K562 (cell line): ENCODE measurements at regions not wholly inside any gene's neighbourhood (a gene's known extent, or its start where the extent isn't known, plus 50 kb on each side); places are given as distances from the start of the nearest gene placed in this dataset.
"Not testable (repeated sequence)": the region's sequence is repeated elsewhere in the genome, so short reads cannot be mapped to it uniquely, and the experiment has no call there.

Experiments
- ATAC-seq: fragments of 200-7000 bp; cut with Tn5 transposase; 3 replicates; pipeline ENCODE4 v1.9.1; 2020; ENCODE audit warnings: moderate library complexity
- BruUV-seq: library from RNA; stranded (reverse); fragments of 400-500 nt; replicated peaks from 2 replicates; lab custom pipeline; 2021; lab: Mats Ljungman, UMichigan
- CTCF ChIA-PET: fragments of 300-600 bp; formaldehyde crosslinking; extraction: SDS; loops from one replicate; lab custom pipeline; 2021; ENCODE audit warnings: low intra/inter-chr PET ratio; lab: Yijun Ruan, JAX
- POLR2A ChIA-PET: fragments of 300-600, 350-650 bp; sonication (Branson Sonifier 250); formaldehyde crosslinking; extraction: SDS; loops from one replicate; lab custom pipeline; 2021; ENCODE audit warnings: antibody characterized with exemption, inconsistent platforms; lab: Yijun Ruan, JAX
- DNase-seq, 4 experiments: peaks; one replicate each; pipeline versions ENCODE4 v3.0.0 to v3.0.0-alpha.2; 2011 to 2018; ENCODE audit warnings: low spot score in 3 of 4, mixed read lengths in 3 of 4; ENCODE audit errors: extremely low read depth in 1 of 4
- FAIRE-seq: peaks from 2 replicates; lab custom pipeline; 2011; peaks lifted over from hg19 to GRCh38; lab: Jason Lieb, UNC
- H2AFZ ChIP-seq: 2 replicates; pipeline ENCODE4 v1.6.0; 2011; ENCODE audit warnings: low read depth, low read length, control low read depth, inconsistent platforms
- H3K27ac ChIP-seq: fragments of 200-600 bp; 3 replicates; pipeline ENCODE4 v1.8.0; 2011; ENCODE audit warnings: low read depth, mild to moderate bottlenecking, control low read depth, inconsistent platforms, low read length, moderate library complexity, mixed read lengths; ENCODE audit errors: extremely low read depth
- H3K27me3 ChIP-seq, 2 experiments: fragments of 300-600 bp in 1 of 2; 2 replicates in 1 of 2; 3 replicates in 1 of 2; pipeline versions ENCODE4 v1.6.0 to v1.8.0; 2011; ENCODE audit warnings: inconsistent platforms in 2 of 2, low read length in 2 of 2, mild to moderate bottlenecking in 1 of 2, mixed read lengths in 1 of 2, moderate library complexity in 1 of 2; ENCODE audit not compliant: control insufficient read depth in 2 of 2, insufficient read depth in 2 of 2
- H3K36me3 ChIP-seq: fragments of 300-600 bp; 3 replicates; pipeline ENCODE4 v1.8.0; 2011; ENCODE audit warnings: mild to moderate bottlenecking, low read length, inconsistent platforms; ENCODE audit not compliant: control insufficient read depth, insufficient read depth
- H3K4me1 ChIP-seq, 2 experiments: fragments of 200-600 bp in 1 of 2; replicated peaks in 1 of 2; 2 replicates in 1 of 2; 3 replicates in 1 of 2; pipeline versions ENCODE4 v1.5.1 to v1.8.0; 2011; ENCODE audit warnings: inconsistent platforms in 2 of 2, low read length in 2 of 2, mild to moderate bottlenecking in 1 of 2, mixed read lengths in 1 of 2, moderate library complexity in 1 of 2; ENCODE audit not compliant: control insufficient read depth in 2 of 2, insufficient read depth in 2 of 2
- H3K4me2 ChIP-seq: 2 replicates; pipeline ENCODE4 v1.6.1; 2011; ENCODE audit warnings: low read length, control low read depth, inconsistent platforms, mixed read lengths; ENCODE audit not compliant: insufficient read depth
- H3K4me3 ChIP-seq: fragments of 200-600 bp; sonication (generic), shearing (Covaris generic); 2 replicates; pipeline ENCODE4 v1.5.1; 2016; ENCODE audit warnings: control low read depth, inconsistent platforms
- H3K79me2 ChIP-seq: fragments of 200-600 bp; 3 replicates; pipeline ENCODE4 v1.8.0; 2011; ENCODE audit warnings: low read length, inconsistent platforms; ENCODE audit not compliant: control insufficient read depth, insufficient read depth
- H3K9ac ChIP-seq, 2 experiments: 2 replicates each; pipeline versions ENCODE4 v1.6.0 to v1.6.1; 2011; ENCODE audit warnings: low read depth in 2 of 2, low read length in 2 of 2, control low read depth in 1 of 2, inconsistent platforms in 1 of 2, mild to moderate bottlenecking in 1 of 2, mixed read lengths in 1 of 2; ENCODE audit not compliant: insufficient read depth in 1 of 2
- H3K9me1 ChIP-seq: one replicate; pipeline ENCODE4 v1.6.0; 2011; ENCODE audit warnings: inconsistent platforms, mild to moderate bottlenecking, low read length, moderate library complexity; ENCODE audit not compliant: control insufficient read depth, insufficient read depth
- H3K9me3 ChIP-seq: replicated peaks from 2 replicates; pipeline ENCODE4 v1.5.1; 2011; ENCODE audit warnings: low read depth, low read length, inconsistent platforms; ENCODE audit not compliant: control insufficient read depth, insufficient read depth
- H4K20me1 ChIP-seq: replicated peaks from 2 replicates; pipeline ENCODE4 v1.6.1; 2011; ENCODE audit warnings: low read length, inconsistent platforms, mixed read lengths; ENCODE audit not compliant: control insufficient read depth, insufficient read depth
- ASH1L ChIP-seq: fragments of 450-650 bp; IDR thresholded peaks from 2 replicates; pipeline ENCODE4 v1.6.1; 2018; ENCODE audit warnings: borderline replicate concordance, mild to moderate bottlenecking, low read depth; ENCODE audit not compliant: partially characterized antibody
- BCOR ChIP-seq: fragments of 450-650 bp; IDR thresholded peaks from 2 replicates; pipeline ENCODE4 v1.6.1; 2016
- BRCA1 ChIP-seq, 2 experiments: fragments of 450-650 bp in 1 of 2; sonication (generic) in 1 of 2; formaldehyde crosslinking in 1 of 2; IDR thresholded peaks; 2 replicates each; pipeline versions ENCODE4 v1.5.0 to v1.6.1; 2017 to 2020; ENCODE audit warnings: mild to moderate bottlenecking in 1 of 2, missing genetic modification reagents in 1 of 2
- CTCF ChIP-seq, 3 experiments: IDR thresholded peaks in 2 of 3; conservative IDR thresholded peaks in 1 of 3; 2 replicates each; pipeline ENCODE4 v1.5.1; 2011 to 2012; ENCODE audit warnings: low read length in 3 of 3, mild to moderate bottlenecking in 3 of 3, control low read depth in 2 of 3, improper control_type of control experiment in 1 of 3, inconsistent platforms in 1 of 3, low read depth in 1 of 3, mixed read lengths in 1 of 3, moderate library complexity in 1 of 3; ENCODE audit not compliant: insufficient read depth in 2 of 3
- FOXA3 ChIP-seq, 2 experiments: fragments of 450-650 bp in 1 of 2; sonication (generic) in 1 of 2; formaldehyde crosslinking; IDR thresholded peaks in 1 of 2; conservative IDR thresholded peaks in 1 of 2; 2 replicates each; pipeline versions ENCODE4 v1.4.0 to v1.8.0; 2020 to 2022; ENCODE audit warnings: mild to moderate bottlenecking in 2 of 2, missing genetic modification reagents in 1 of 2
- GTF2B ChIP-seq: IDR thresholded peaks from 2 replicates; pipeline ENCODE4 v1.6.1; 2011; ENCODE audit not compliant: insufficient read length; ENCODE audit errors: extremely low read depth
- IFI16 ChIP-seq: fragments of 250-450 bp; sonication (Bioruptor Pico); IDR thresholded peaks from 2 replicates; pipeline ENCODE4 v2.1.2; 2022; ENCODE audit warnings: mild to moderate bottlenecking, inconsistent platforms
- MAX ChIP-seq: sonication (generic); formaldehyde crosslinking; IDR thresholded peaks from 2 replicates; pipeline ENCODE4 v1.9.0; 2022; ENCODE audit warnings: mild to moderate bottlenecking, missing genetic modification reagents
- POLR2B ChIP-seq: fragments of 450-650 bp; IDR thresholded peaks from 2 replicates; pipeline ENCODE4 v1.6.1; 2018; ENCODE audit warnings: low read depth; ENCODE audit not compliant: partially characterized antibody
- TAL1 ChIP-seq: fragments of 450-650 bp; IDR thresholded peaks from 2 replicates; pipeline ENCODE4 v1.6.1; 2016; ENCODE audit warnings: mild to moderate bottlenecking
- XRCC3 ChIP-seq: fragments of 450-650 bp; IDR thresholded peaks from 2 replicates; pipeline ENCODE4 v1.6.1; 2017; ENCODE audit warnings: mild to moderate bottlenecking, moderate library complexity
- ZBTB1 ChIP-seq: sonication (generic); formaldehyde crosslinking; IDR thresholded peaks from 2 replicates; pipeline ENCODE4 v1.8.1; 2023; ENCODE audit warnings: missing genetic modification reagents, low read depth, mild to moderate bottlenecking, borderline replicate concordance
- ZNF146 ChIP-seq: IDR thresholded peaks from one replicate; pipeline ENCODE4 v1.6.1; 2018; ENCODE audit warnings: missing compliant biosample characterization; ENCODE audit not compliant: unreplicated experiment
- ZNF174 ChIP-seq: fragments of 250-450 bp; sonication (Bioruptor Pico); IDR thresholded peaks from 2 replicates; pipeline ENCODE4 v1.4.0; 2020; ENCODE audit warnings: mild to moderate bottlenecking
- ZNF436 ChIP-seq: fragments of 250-450, 450-650 bp; sonication (Bioruptor Pico); formaldehyde crosslinking; IDR thresholded peaks from 2 replicates; pipeline ENCODE4 v1.7.0; 2020; ENCODE audit warnings: mild to moderate bottlenecking
- whole genome bisulfite sequencing: fragments of 100-300 bp; shearing (Covaris generic); methylation state at CpG from one replicate; pipeline ENCODE4 v1.1.6; 2016; ENCODE audit warnings: low coverage, mixed read lengths; ENCODE audit not compliant: insufficient coverage; ENCODE audit errors: missing lambda C conversion rate; 5-methylcytosine and 5-hydroxymethylcytosine counted together
- in situ Hi-C: fragments of 300-500 bp; cut with MboI; formaldehyde crosslinking; loops from 4 replicates; pipeline ENCODE4 v1.15.0; 2018; ENCODE audit warnings: inconsistent platforms, mixed read lengths
- intact Hi-C: fragments of 100-400 bp; cut with micrococcal nuclease; formaldehyde crosslinking; loops from 2 replicates; pipeline ENCODE4 v1.14.2; 2022

GRCh38 chr1:24268555-24268954 lies 50.6 kb upstream of the GRHL3 start:
- H3K4me1 ChIP-seq, FAIRE-seq, DNase-seq, CTCF ChIA-PET, H3K36me3 ChIP-seq, H2AFZ ChIP-seq, H3K9me1 ChIP-seq, in situ Hi-C loops, intact Hi-C loops, H3K4me3 ChIP-seq, H3K27me3 ChIP-seq, H3K4me2 ChIP-seq, H3K27ac ChIP-seq, BruUV-seq, H3K9ac ChIP-seq, H4K20me1 ChIP-seq, H3K9me3 ChIP-seq, POLR2A ChIA-PET, ATAC-seq, H3K79me2 ChIP-seq: not testable (repeated sequence)
- TF ChIP-seq ZNF146 (CRISPR knock-in tag): peak; percentile 46
- peak; percentile 51; the same call in 1 of the 2 replicates for TF ChIP-seq BCOR
- 0% methylated on average over 1 of the region's 1 CpG for WGBS

GRCh38 chr1:24266998-24267397 lies 52.2 kb upstream of the GRHL3 start:
- in situ Hi-C loops (no loop called here), intact Hi-C loops (no loop called here)
- Histone ChIP-seq H3K79me2 (no peaks in the 10 kb centered on the region), H3K36me3 (no peaks in the 10 kb centered on the region), H3K9ac (no peak overlapping the region), H3K9me1 (no peaks in the 10 kb centered on the region), H3K4me2 (no peak overlapping the region), H3K27ac (no peak overlapping the region), H3K4me1 (no peaks in the 10 kb centered on the region; a peak in 1 of 5 replicates), H4K20me1 (no peaks in the 10 kb centered on the region), H2AFZ (no peak overlapping the region), H3K4me3 (no peak overlapping the region), H3K9me3 (no peaks in the 10 kb centered on the region), H3K27me3 (peaks cover 0 to 5% of the 10 kb centered on the region in 2 experiments; a peak in 1 of 5 replicates)
- ChIA-PET CTCF (no interaction called here), POLR2A (interaction anchor here (0.6 kb wide), 1 partner anchor 18 kb away, joined by 3 read pairs; no protein-coding TSS in a partner anchor)
- no TSS peak for BruUV-seq
- ATAC-seq (no peak), DNase-seq (no peak), FAIRE-seq (no peak)
- WGBS: 0% methylated on average over 3 of the region's 3 CpGs
- TF ChIP-seq BRCA1 (IDR thresholded peaks at IDR 0.05) (no peak), BRCA1 (CRISPR knock-in tag; IDR thresholded peaks at IDR 0.05) (no peak), TAL1 (no peak), MAX (CRISPR knock-in tag) (no peak), XRCC3 (no peak), FOXA3 (CRISPR knock-in tag; conservative IDR thresholded peaks at IDR 0.05 in 1 of 2, IDR thresholded peaks at IDR 0.05 in 1 of 2) (no peak), ZBTB1 (no peak), ASH1L (no peak), ZNF436 (CRISPR knock-in tag) (no peak), CTCF (IDR thresholded peaks at IDR 0.05 in 2 of 3, conservative IDR thresholded peaks at IDR 0.05 in 1 of 3; ENCODE audit: insufficient read depth in 2 of 3, low read depth in 1 of 3, low read length in 3 of 3) (no peak), GTF2B (no peak), IFI16 (CRISPR knock-in tag) (no peak), ZNF174 (CRISPR knock-in tag) (no peak), POLR2B (no peak)
